ENCODE measurements at regions not wholly inside any gene's neighbourhood (a gene's known extent, or its start where the extent isn't known, plus 50 kb on each side); places are given as distances from the start of the nearest gene placed in this dataset.

- TF ChIP-seq CTCF (conservative IDR thresholded peaks at IDR 0.05; ENCODE audit: low read length): no peak
- H3K4me3 ChIP-seq (ENCODE audit: low read length): no peak overlapping the region
- no peak for DNase-seq (ENCODE audit: low read depth)
Observed at GRCh38 chr13:39916330-39916729, 260.9 kb downstream of the COG6 start.

- no peak for DNase-seq (ENCODE audit: low read depth)
- no peak for TF ChIP-seq CTCF (conservative IDR thresholded peaks at IDR 0.05; ENCODE audit: low read length)
Observed at GRCh38 chr13:39918620-39919236, 263.3 kb downstream of the COG6 start.

GRCh38 chr13:39920613-39921012, 265.2 kb downstream of the COG6 start:
- TF ChIP-seq CTCF (conservative IDR thresholded peaks at IDR 0.05; ENCODE audit: low read length): no peak
- no peak overlapping the region for H3K4me3 ChIP-seq (ENCODE audit: low read length)
- DNase-seq (ENCODE audit: low read depth): no peak

More at GRCh38 chr13:39918620-39919236, 263.3 kb downstream of the COG6 start:
- no peak overlapping the region for H3K4me3 ChIP-seq (ENCODE audit: low read length)

- no peak for DNase-seq (ENCODE audit: low read depth)
- H3K4me3 ChIP-seq (ENCODE audit: low read length): no peak overlapping the region
- TF ChIP-seq CTCF (conservative IDR thresholded peaks at IDR 0.05; ENCODE audit: low read length): no peak
Observed at GRCh38 chr13:39926345-39926744, 270.9 kb downstream of the COG6 start.

- TF ChIP-seq CTCF (conservative IDR thresholded peaks at IDR 0.05; ENCODE audit: low read length): no peak
- no peak overlapping the region for H3K4me3 ChIP-seq (ENCODE audit: low read length)
- no peak for DNase-seq (ENCODE audit: low read depth)
Observed at GRCh38 chr13:39928261-39928660, 272.8 kb downstream of the COG6 start.

- no peak for TF ChIP-seq CTCF (conservative IDR thresholded peaks at IDR 0.05; ENCODE audit: low read length)
- no peak for DNase-seq (ENCODE audit: low read depth)
- H3K4me3 ChIP-seq (ENCODE audit: low read length): no peak overlapping the region
Observed at GRCh38 chr13:39929583-39929982, 274.1 kb downstream of the COG6 start.

- no peak for DNase-seq (ENCODE audit: low read depth)
- no peak overlapping the region for H3K4me3 ChIP-seq (ENCODE audit: low read length)
- no peak for TF ChIP-seq CTCF (conservative IDR thresholded peaks at IDR 0.05; ENCODE audit: low read length)
Observed at GRCh38 chr13:39930060-39930459, 274.6 kb downstream of the COG6 start.

Measured in AG10803 (cell line).